ENCODE measurements at regions not wholly inside any gene's neighbourhood (a gene's known extent, or its start where the extent isn't known, plus 50 kb on each side); places are given as distances from the start of the nearest gene placed in this dataset.

DNA sequence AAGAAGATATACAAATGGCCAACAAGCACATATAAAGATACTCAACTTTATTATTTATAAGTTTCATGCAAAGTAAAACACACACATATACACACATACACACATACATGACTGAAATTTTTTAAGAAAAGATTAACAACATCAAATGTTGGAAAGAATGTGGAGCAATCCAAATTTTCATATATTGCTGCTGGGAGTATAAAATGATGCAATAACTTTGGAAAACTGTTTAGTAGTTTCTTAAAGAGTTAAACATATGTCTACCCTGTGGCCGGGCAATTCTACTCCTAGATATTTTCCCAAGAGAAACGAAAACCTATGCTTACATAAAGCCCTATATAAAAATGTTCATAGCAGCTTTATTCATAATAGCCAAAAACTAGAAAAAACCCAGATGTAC, 99.8 kb upstream of the NR4A3 start:
- no peak for DNase-seq
- TF ChIP-seq MXI1 (IDR thresholded peaks at IDR 0.05; ENCODE audit: low read depth, low read length) (no peak), FOXJ3 (CRISPR knock-in tag; IDR thresholded peaks at IDR 0.05) (no peak), NFIC (IDR thresholded peaks at IDR 0.05; ENCODE audit: borderline replicate concordance) (no peak), EZH2phosphoT487 (IDR thresholded peaks at IDR 0.05; ENCODE audit: borderline replicate concordance, low read depth) (no peak), ELF1 (IDR thresholded peaks at IDR 0.05) (no peak), TCF12 (IDR thresholded peaks at IDR 0.05) (no peak), RCOR1 (IDR thresholded peaks at IDR 0.05; ENCODE audit: low read length) (no peak), TAF1 (IDR thresholded peaks at IDR 0.05; ENCODE audit: borderline replicate concordance, low read depth, low read length) (no peak), NRF1 (IDR thresholded peaks at IDR 0.05; ENCODE audit: low read depth, low read length) (no peak), GATA2 (CRISPR knock-in tag; IDR thresholded peaks at IDR 0.05) (no peak), TEAD4 (IDR thresholded peaks at IDR 0.05; ENCODE audit: borderline replicate concordance, insufficient read depth) (no peak), FOXM1 (IDR thresholded peaks at IDR 0.05; ENCODE audit: low read depth) (no peak), FOSL2 (IDR thresholded peaks at IDR 0.05; ENCODE audit: borderline replicate concordance, low read depth) (no peak), RXRA (IDR thresholded peaks at IDR 0.05; ENCODE audit: borderline replicate concordance, low read depth) (no peak), CHD2 (IDR thresholded peaks at IDR 0.05; ENCODE audit: low read length, partially characterized antibody) (no peak)
- TF ChIP-seq, protein P1, sequence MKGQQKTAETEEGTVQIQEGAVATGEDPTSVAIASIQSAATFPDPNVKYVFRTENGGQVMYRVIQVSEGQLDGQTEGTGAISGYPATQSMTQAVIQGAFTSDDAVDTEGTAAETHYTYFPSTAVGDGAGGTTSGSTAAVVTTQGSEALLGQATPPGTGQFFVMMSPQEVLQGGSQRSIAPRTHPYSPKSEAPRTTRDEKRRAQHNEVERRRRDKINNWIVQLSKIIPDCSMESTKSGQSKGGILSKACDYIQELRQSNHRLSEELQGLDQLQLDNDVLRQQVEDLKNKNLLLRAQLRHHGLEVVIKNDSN (IDR thresholded peaks at IDR 0.05; ENCODE audit: borderline replicate concordance, low read depth): no peak
- TF ChIP-seq, protein P2, sequence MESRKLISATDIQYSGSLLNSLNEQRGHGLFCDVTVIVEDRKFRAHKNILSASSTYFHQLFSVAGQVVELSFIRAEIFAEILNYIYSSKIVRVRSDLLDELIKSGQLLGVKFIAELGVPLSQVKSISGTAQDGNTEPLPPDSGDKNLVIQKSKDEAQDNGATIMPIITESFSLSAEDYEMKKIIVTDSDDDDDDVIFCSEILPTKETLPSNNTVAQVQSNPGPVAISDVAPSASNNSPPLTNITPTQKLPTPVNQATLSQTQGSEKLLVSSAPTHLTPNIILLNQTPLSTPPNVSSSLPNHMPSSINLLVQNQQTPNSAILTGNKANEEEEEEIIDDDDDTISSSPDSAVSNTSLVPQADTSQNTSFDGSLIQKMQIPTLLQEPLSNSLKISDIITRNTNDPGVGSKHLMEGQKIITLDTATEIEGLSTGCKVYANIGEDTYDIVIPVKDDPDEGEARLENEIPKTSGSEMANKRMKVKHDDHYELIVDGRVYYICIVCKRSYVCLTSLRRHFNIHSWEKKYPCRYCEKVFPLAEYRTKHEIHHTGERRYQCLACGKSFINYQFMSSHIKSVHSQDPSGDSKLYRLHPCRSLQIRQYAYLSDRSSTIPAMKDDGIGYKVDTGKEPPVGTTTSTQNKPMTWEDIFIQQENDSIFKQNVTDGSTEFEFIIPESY (IDR thresholded peaks at IDR 0.05; ENCODE audit: borderline replicate concordance, low read depth): no peak
- TF ChIP-seq, protein P3, sequence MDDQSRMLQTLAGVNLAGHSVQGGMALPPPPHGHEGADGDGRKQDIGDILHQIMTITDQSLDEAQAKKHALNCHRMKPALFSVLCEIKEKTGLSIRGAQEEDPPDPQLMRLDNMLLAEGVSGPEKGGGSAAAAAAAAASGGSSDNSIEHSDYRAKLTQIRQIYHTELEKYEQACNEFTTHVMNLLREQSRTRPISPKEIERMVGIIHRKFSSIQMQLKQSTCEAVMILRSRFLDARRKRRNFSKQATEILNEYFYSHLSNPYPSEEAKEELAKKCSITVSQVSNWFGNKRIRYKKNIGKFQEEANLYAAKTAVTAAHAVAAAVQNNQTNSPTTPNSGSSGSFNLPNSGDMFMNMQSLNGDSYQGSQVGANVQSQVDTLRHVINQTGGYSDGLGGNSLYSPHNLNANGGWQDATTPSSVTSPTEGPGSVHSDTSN (IDR thresholded peaks at IDR 0.05): no peak
- TF ChIP-seq, protein P4, sequence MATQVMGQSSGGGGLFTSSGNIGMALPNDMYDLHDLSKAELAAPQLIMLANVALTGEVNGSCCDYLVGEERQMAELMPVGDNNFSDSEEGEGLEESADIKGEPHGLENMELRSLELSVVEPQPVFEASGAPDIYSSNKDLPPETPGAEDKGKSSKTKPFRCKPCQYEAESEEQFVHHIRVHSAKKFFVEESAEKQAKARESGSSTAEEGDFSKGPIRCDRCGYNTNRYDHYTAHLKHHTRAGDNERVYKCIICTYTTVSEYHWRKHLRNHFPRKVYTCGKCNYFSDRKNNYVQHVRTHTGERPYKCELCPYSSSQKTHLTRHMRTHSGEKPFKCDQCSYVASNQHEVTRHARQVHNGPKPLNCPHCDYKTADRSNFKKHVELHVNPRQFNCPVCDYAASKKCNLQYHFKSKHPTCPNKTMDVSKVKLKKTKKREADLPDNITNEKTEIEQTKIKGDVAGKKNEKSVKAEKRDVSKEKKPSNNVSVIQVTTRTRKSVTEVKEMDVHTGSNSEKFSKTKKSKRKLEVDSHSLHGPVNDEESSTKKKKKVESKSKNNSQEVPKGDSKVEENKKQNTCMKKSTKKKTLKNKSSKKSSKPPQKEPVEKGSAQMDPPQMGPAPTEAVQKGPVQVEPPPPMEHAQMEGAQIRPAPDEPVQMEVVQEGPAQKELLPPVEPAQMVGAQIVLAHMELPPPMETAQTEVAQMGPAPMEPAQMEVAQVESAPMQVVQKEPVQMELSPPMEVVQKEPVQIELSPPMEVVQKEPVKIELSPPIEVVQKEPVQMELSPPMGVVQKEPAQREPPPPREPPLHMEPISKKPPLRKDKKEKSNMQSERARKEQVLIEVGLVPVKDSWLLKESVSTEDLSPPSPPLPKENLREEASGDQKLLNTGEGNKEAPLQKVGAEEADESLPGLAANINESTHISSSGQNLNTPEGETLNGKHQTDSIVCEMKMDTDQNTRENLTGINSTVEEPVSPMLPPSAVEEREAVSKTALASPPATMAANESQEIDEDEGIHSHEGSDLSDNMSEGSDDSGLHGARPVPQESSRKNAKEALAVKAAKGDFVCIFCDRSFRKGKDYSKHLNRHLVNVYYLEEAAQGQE (IDR thresholded peaks at IDR 0.05; ENCODE audit: low read depth, low read length): no peak
- H3K4me3 ChIP-seq (ENCODE audit: low read depth in 2 of 2, low read length in 1 of 2): no peak overlapping the region
- POLR2A ChIA-PET: no interaction called here
- H3F3A ChIP-seq (replicated peaks; ENCODE audit: insufficient read depth): no peaks in the 10 kb centered on the region
- CTCF ChIA-PET: no interaction called here
- H3K27ac ChIP-seq (ENCODE audit: low read depth in 2 of 2, low read length in 1 of 2): no peak overlapping the region
- H3K9me2 ChIP-seq: no peaks in the 10 kb centered on the region
- no peak overlapping the region for H3K9ac ChIP-seq
- no peaks in the 10 kb centered on the region for H3K9me3 ChIP-seq
- no peaks in the 10 kb centered on the region for H3K36me3 ChIP-seq (replicated peaks in 1 of 2; ENCODE audit: control insufficient read depth in 1 of 2, insufficient read depth in 2 of 2, low read length in 1 of 2)
- H3K79me2 ChIP-seq (ENCODE audit: insufficient read depth): no peaks in the 10 kb centered on the region
- H3K27me3 ChIP-seq (ENCODE audit: insufficient read depth): no peaks in the 10 kb centered on the region
- H4K20me1 ChIP-seq (ENCODE audit: insufficient read depth): no peaks in the 10 kb centered on the region
- 58% methylated on average over 2 of the region's 2 CpGs for WGBS (ENCODE audit: low lambda C conversion rate)
- H3K4me1 ChIP-seq (ENCODE audit: control insufficient read depth in 1 of 2, insufficient read depth in 2 of 2, low read depth in 1 of 2, low read length in 1 of 2): peaks cover 0 to 4% of the 10 kb centered on the region in 2 experiments; a peak in 2 of 4 replicates
- H3K4me2 ChIP-seq: no peak overlapping the region
- H2AFZ ChIP-seq (ENCODE audit: low read depth): no peak overlapping the region
